Upper lobe of right lung (tissue), 1 donor: ENCODE measurements at regions not wholly inside any gene's neighbourhood (a gene's known extent, or its start where the extent isn't known, plus 50 kb on each side); places are given as distances from the start of the nearest gene placed in this dataset.

Source experiments
- ATAC-seq: fragments of 200-7000 bp; cut with Tn5 transposase; one replicate; pipeline ENCODE4 v1.9.1; 2020; ENCODE audit warnings: mild to moderate bottlenecking, moderate library complexity
- DNase-seq: peaks from one replicate; pipeline ENCODE4 v3.0.0-alpha.2; 2020
- H3K27ac ChIP-seq: fragments of 200-600 bp; one replicate; pipeline ENCODE4 v1.8.0; 2022
- H3K27me3 ChIP-seq: fragments of 200-600 bp; one replicate; pipeline ENCODE4 v1.8.0; 2022; ENCODE audit warnings: mild to moderate bottlenecking
- H3K36me3 ChIP-seq: fragments of 200-600 bp; one replicate; pipeline ENCODE4 v1.8.0; 2022
- H3K4me1 ChIP-seq: fragments of 200-600 bp; one replicate; pipeline ENCODE4 v1.8.0; 2022
- H3K4me3 ChIP-seq: fragments of 200-600 bp; one replicate; pipeline ENCODE4 v1.8.0; 2022; ENCODE audit warnings: mild to moderate bottlenecking
- H3K9me3 ChIP-seq: fragments of 200-600 bp; one replicate; pipeline ENCODE4 v1.8.0; 2022
- intact Hi-C: fragments of 100-400 bp; cut with DNase I; formaldehyde crosslinking; loops from one replicate; pipeline ENCODE4 v1.11.0; 2022
- TF ChIP-seq, protein P1 (sequence below): fragments of 200-600 bp; IDR thresholded peaks from one replicate; pipeline ENCODE4 v1.8.0; 2022; ENCODE audit warnings: antibody characterized with exemption
- donor health status: DM: no; HTN: yes; CAD: no; lungs with severe emphysema.

DNA sequence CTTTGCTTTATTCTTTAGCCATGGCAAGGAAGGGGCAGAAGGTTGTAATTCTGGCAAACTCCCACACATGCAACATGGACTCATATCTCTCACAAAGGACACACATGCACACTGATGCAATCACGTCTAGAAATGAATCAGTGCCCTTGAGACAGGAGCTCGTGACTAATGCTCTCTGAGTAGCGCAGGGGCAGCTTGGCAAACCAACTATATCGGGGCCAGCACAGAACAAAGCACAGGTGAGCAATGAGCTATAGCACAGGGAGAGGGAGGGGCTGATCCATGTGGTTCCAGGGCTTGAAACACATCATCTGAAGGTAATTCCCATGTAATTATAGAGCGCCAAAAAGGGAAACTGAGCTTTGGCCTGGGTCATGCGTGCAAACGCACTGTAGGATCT lies 165.2 kb upstream of the KLF7 start:
- H3K36me3 ChIP-seq = no peaks in the 10 kb centered on the region
- no peak overlapping the region for H3K4me3 ChIP-seq
- no peaks in the 10 kb centered on the region for H3K27me3 ChIP-seq
- ATAC-seq (peak; percentile 78), DNase-seq (no peak)
- peaks cover 20% of the 10 kb centered on the region for H3K4me1 ChIP-seq
- peak overlapping the region; percentile 15 for H3K27ac ChIP-seq
- TF ChIP-seq, protein P1, sequence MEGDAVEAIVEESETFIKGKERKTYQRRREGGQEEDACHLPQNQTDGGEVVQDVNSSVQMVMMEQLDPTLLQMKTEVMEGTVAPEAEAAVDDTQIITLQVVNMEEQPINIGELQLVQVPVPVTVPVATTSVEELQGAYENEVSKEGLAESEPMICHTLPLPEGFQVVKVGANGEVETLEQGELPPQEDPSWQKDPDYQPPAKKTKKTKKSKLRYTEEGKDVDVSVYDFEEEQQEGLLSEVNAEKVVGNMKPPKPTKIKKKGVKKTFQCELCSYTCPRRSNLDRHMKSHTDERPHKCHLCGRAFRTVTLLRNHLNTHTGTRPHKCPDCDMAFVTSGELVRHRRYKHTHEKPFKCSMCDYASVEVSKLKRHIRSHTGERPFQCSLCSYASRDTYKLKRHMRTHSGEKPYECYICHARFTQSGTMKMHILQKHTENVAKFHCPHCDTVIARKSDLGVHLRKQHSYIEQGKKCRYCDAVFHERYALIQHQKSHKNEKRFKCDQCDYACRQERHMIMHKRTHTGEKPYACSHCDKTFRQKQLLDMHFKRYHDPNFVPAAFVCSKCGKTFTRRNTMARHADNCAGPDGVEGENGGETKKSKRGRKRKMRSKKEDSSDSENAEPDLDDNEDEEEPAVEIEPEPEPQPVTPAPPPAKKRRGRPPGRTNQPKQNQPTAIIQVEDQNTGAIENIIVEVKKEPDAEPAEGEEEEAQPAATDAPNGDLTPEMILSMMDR = no peak
- H3K9me3 ChIP-seq = no peaks in the 10 kb centered on the region
- intact Hi-C loops = no loop called here

DNA sequence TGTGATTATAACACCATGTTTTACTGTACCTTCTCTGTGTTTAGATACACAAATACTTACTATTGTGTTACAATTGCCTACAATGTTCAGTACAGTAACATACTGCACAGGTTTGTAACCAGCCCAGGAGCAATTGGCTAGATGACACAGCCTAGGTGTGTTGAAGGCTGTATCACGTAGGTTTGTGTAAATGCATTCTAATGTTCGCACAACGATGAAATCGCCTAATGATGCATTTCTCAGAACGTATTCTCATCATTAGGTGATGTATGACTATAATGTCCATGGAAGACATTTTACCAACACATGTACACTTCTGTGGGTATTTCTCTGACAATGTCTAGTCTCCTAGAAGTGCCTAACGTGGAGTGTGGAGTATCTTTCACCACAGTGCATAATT lies 165.9 kb upstream of the KLF7 start:
- intact Hi-C loops = no loop called here
- no peaks in the 10 kb centered on the region for H3K9me3 ChIP-seq
- ATAC-seq = no peak
- no peaks in the 10 kb centered on the region for H3K27me3 ChIP-seq
- H3K36me3 ChIP-seq = no peaks in the 10 kb centered on the region
- no peak overlapping the region for H3K4me3 ChIP-seq
- DNase-seq = no peak
- TF ChIP-seq, protein P1 = no peak
- H3K4me1 ChIP-seq = peaks cover 20% of the 10 kb centered on the region
- peak overlapping the region; percentile 15 for H3K27ac ChIP-seq

DNA sequence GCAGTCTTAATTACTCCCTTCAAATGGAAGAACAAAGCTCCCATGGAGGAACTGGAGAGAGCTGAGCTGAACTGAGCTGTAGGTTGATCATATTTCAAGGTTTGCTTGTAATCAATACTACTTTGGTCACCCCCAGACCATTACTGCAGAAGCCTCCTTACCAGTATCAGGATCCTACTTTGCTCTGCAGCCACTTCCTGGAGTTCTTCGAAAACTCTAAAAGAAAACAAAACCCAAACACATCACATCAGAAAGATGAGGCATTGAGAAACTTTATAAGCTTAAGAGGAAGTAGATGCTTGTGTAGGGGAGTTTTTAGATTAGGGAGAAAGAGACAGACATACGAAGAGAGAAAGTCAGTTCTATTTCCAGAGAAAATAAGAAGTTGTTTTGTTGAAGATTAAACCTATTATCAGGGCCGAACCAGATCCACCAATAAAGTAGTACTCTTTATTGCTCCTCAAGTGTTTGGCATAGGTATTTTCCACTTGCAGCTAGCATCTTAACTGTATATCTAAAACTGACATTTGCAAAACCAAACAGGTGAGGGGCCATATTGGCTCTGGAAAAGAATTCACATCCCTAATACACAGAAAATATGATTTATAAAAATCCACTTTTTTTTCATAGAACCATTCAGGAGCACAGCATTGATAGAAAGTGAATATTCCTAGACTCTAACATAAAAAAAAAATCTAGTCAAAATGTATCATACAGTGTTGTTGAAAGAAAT lies 166.9 kb upstream of the KLF7 start:
- DNase-seq = no peak
- Histone ChIP-seq H3K36me3 (no peaks in the 10 kb centered on the region), H3K9me3 (no peaks in the 10 kb centered on the region), H3K4me3 (no peak overlapping the region), H3K27me3 (no peaks in the 10 kb centered on the region), H3K4me1 (peaks cover 20% of the 10 kb centered on the region), H3K27ac (no peak overlapping the region)
- TF ChIP-seq, protein P1 = no peak
- peak; percentile 6 for ATAC-seq
- intact Hi-C loops = no loop called here

DNA sequence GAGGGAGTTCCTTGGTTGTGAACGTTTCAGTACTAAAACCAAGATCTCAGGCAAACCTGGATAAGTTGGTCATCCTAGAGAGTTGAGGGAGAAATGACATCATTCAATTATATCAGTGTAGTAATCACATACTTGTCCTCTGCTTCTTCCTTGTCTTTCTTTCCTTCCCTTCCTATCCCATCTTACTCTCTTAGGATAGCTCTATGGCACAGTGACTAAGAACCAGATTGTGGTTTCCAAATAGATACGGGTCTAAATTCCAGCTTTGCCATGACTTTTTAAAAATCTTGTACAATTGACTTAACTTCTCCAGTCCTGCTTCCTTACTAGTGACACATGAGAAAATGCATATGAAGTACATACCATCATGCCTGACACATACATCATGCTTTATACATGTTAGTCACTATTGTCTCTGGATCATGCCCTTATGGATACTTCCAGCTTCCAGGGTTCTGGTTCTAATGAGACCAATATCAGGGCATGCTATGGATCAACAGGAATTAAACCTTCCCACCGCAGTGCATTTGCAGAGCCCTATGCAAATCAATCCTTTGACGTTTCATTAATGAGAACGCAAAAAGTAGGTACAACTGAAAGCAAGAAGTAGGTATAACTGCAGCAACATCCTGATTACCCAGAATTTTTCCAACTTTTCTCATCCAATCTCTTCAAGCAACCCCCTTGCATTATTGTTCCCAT lies 168.0 kb upstream of the KLF7 start:
- ATAC-seq (no peak), DNase-seq (no peak)
- TF ChIP-seq, protein P1 = no peak
- peak overlapping the region; percentile 68 for H3K27ac ChIP-seq
- H3K36me3 ChIP-seq = no peaks in the 10 kb centered on the region
- H3K4me1 ChIP-seq = peaks cover 24% of the 10 kb centered on the region
- no peaks in the 10 kb centered on the region for H3K9me3 ChIP-seq
- intact Hi-C loops = no loop called here
- H3K4me3 ChIP-seq = peak overlapping the region; percentile 15
- H3K27me3 ChIP-seq = no peaks in the 10 kb centered on the region

DNA sequence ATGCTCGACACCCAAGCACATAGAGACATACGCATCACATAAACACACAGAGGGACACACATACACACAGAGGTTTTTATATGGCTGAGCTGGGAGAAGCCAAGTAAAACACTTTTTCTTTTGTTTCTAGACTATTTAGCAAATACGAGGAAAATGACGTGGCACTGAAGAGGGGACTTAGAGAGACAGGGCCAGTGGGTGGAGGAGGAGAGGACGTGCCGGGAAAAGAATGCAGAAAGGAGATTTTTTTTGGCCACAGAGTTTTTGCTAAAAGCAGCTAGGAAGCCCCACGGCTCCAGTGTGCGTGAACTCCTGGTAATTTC lies 168.5 kb upstream of the KLF7 start:
- no peaks in the 10 kb centered on the region for H3K9me3 ChIP-seq
- H3K4me3 ChIP-seq = peak overlapping the region; percentile 15
- no peaks in the 10 kb centered on the region for H3K27me3 ChIP-seq
- peaks cover 24% of the 10 kb centered on the region for H3K4me1 ChIP-seq
- no peak for ATAC-seq
- H3K27ac ChIP-seq = peak overlapping the region; percentile 68
- TF ChIP-seq, protein P1 = no peak
- no peak for DNase-seq
- no peaks in the 10 kb centered on the region for H3K36me3 ChIP-seq
- intact Hi-C loops = no loop called here
